Upper lobe of left lung (tissue), 4 donors: ENCODE measurements at regions not wholly inside any gene's neighbourhood (a gene's known extent, or its start where the extent isn't known, plus 50 kb on each side); places are given as distances from the start of the nearest gene placed in this dataset.

Source experiments
- CTCF ChIP-seq, 6 experiments: fragments of 450-650 bp in 4 of 6; fragments of 200-600 bp in 2 of 6; sonication (generic) in 2 of 6; IDR thresholded peaks; one replicate each; pipeline ENCODE4 v1.5.1; 2016 to 2019; ENCODE audit warnings: antibody characterized with exemption in 6 of 6
- EP300 ChIP-seq, 4 donors: sonication (generic); formaldehyde crosslinking; IDR thresholded peaks; one replicate each; pipeline ENCODE4 v1.5.1; 2017; ENCODE audit warnings: antibody characterized with exemption in 4 of 4, control low read depth in 2 of 4
- POLR2AphosphoS5 ChIP-seq, 2 donors: sonication (generic); formaldehyde crosslinking; IDR thresholded peaks; one replicate each; pipeline ENCODE4 v1.5.1; 2017; ENCODE audit warnings: antibody characterized with exemption in 2 of 2

- no peak for TF ChIP-seq EP300 (IDR thresholded peaks at IDR 0.05)
- no peak for TF ChIP-seq CTCF (IDR thresholded peaks at IDR 0.05)
- no peak for TF ChIP-seq POLR2AphosphoS5 (IDR thresholded peaks at IDR 0.05)
Measured at GRCh38 chr2:57965219-57965618, 81.4 kb upstream of the VRK2 start.
